ENCODE measurements at regions not wholly inside any gene's neighbourhood (a gene's known extent, or its start where the extent isn't known, plus 50 kb on each side); places are given as distances from the start of the nearest gene placed in this dataset.
"Not testable (repeated sequence)": the region's sequence is repeated elsewhere in the genome, so short reads cannot be mapped to it uniquely, and the experiment has no call there.

DNA sequence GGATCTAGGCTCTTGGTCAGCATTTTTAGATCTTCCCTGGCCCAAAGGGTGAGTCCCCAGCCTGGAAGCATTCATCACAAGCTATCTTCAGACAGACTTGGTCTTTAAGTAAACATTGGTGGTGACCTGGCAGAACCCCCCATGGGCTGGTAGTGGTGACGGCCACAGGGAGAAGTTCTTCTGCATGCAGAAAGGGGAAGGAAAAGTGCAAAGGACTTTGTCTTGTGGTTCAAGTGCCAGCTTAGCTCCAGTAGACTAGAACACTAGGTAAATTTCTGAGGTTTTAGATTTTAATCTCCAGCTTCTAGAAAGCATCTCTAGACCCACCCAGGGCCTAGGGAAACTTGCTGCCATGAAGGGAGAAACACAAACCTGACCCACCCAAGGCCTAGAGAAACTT lies 584.0 kb downstream of the CHSY3 start:
- DNase-seq, result no peak
- no peak for ATAC-seq

GRCh38 chr5:130479045-130479804 lies 575.0 kb downstream of the CHSY3 start:
- ATAC-seq (no peak), DNase-seq (no peak)

DNA sequence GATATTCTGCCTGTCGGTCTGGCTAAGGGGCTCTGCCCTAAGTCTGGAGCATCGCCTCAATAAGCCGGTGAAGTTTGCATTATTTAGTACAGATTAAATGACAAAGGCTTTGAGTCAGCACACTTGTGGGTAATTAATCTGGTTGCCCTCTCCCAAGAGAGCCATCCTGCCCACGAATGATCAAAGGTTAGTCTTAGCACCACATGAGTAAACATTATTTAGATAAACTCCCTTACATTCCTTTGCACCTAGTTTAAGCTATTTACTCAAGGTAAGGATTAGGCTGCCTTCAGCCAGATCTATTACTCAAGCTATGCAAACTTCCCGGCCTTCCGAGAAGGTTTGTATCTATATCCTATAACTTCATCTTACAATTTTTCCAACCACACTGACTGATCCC lies 572.1 kb downstream of the CHSY3 start:
- DNase-seq (no peak), ATAC-seq (no peak)

GRCh38 chr5:130462516-130462915 lies 558.3 kb downstream of the CHSY3 start:
- no peak for DNase-seq
- ATAC-seq, result no peak

GRCh38 chr5:130455175-130455574 lies 550.9 kb downstream of the CHSY3 start:
- DNase-seq (no peak), ATAC-seq (no peak)

DNA sequence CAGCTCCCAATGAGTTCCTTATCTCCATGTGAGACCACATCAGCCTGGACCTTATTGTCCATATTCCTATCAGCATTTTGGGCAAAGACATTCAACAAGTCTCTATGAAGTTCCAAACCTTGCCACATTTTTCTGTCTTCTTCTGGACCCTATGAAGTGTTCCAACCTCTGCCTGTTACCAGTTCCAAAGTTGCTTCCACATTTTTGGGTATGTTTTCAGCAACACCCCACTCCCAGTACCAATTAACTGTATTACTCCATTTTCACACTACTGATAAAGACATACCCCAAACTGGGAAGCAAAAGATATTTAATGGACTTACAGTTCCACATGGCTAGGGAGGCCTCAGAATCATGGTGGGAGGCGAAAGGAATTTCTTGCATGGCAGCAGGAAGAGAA lies 548.5 kb downstream of the CHSY3 start:
- DNase-seq, result no peak
- no peak for ATAC-seq

GRCh38 chr5:130436430-130436829 lies 532.2 kb downstream of the CHSY3 start:
- ATAC-seq, result no peak
- DNase-seq, result no peak

- DNase-seq, result no peak
- no peak for ATAC-seq
These were observed 523.1 kb downstream of the CHSY3 start for GRCh38 chr5:130427222-130427955.

DNA sequence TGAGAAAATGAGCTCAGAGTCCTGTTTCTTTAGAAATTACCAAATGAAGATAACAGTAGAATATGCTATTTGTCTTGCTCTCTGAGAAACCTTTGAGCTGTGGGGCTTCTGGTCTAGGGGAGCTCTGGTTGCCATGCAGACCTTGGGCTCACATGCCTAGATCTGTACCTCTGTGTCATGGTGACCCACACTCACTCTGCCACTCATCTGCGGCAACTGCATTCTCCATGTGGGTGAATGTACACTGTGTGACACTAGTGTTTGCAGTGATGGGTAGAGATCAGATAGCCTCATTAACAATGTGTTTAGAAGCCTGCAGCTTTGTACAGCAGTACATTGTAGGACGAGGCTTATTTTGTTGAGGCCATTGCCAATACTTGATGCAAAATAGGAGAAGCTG lies 521.2 kb downstream of the CHSY3 start:
- DNase-seq, result no peak

DNA sequence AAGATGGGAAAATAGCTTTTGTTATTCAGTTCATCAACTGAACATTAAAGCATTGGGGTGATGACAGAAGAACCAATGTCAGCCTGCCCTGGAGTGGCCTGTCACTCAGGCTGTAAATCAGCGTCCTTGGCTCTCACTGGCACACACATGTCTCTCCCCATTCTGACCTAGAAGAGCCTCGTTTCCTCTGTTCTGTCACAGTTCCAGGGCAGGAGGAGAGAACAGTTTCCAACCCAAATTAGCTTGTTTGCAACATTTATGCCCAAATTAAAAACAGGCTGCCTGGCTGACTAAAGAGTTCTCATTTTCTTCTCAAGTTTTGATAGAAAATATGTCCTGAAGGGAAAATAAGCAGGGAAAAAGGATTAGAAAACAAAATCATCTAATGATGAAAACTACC lies 520.1 kb downstream of the CHSY3 start:
- no peak for DNase-seq
- no peak for ATAC-seq

More for the DNA sequence above, 521.2 kb downstream of the CHSY3 start:
- no peak for ATAC-seq

DNA sequence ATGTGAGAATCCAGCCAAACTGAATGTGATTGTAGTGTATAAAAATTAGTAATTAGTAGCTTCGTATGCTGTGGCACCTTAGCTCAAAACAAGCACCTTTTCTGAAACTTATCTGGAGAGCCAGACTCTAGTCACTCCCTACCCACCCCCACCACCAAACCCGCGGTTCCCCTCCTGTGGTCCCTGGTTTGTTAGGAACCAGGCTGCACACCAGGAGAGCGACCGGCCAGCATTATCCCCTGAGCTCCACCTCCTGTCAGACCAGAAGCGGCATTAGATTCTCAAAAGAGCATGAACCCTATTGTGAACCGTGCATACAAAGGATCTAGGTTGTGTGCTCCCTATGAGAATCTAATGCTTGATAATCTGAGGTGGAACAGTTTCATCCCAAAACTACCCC lies 498.6 kb downstream of the CHSY3 start:
- ATAC-seq (no peak), DNase-seq (no peak)

DNA sequence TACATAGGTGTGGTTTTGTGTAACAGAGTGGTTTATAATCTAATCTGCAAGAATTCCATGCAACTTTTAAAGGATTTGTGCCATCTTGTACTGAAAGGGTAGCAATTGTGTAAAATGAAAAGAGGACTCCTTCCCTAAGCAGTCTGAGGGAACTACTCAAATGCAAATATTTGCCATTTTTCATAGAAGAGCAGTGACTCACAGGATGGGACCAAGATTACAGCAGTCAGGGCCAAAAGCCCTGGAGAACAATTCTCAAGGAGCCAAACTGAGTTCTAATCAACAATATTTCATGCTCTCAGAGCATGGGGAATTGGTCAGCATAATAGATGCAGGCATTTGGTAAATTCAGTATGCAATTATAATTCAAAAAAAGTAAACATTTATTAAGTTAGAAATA lies 495.8 kb downstream of the CHSY3 start:
- DNase-seq (no peak), ATAC-seq (no peak)

- ATAC-seq, result no peak
- DNase-seq, result no peak
These were observed 494.6 kb downstream of the CHSY3 start for GRCh38 chr5:130398825-130399224.

- ATAC-seq, DNase-seq: not testable (repeated sequence)
These were observed 493.5 kb downstream of the CHSY3 start for GRCh38 chr5:130397727-130398126.

DNA sequence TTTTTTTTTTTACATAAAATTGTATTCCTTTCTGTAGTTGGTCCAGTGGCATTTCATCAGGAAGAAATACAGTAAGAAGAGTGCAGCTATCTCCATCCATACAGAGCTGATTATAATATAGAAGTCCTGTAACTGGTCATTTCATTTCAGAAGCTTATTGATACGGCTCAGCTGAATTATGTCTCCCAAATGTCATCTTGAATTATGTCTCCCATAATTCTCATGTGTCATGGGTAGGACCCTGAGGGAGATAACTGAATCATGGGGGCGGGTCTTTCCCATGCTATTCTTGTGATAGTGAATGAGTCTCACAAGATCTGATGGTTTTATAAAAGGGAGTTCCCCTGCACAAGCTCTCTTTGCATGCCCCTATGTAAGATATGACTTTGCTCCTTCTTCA lies 492.9 kb downstream of the CHSY3 start:
- no peak for DNase-seq
- no peak for ATAC-seq

DNA sequence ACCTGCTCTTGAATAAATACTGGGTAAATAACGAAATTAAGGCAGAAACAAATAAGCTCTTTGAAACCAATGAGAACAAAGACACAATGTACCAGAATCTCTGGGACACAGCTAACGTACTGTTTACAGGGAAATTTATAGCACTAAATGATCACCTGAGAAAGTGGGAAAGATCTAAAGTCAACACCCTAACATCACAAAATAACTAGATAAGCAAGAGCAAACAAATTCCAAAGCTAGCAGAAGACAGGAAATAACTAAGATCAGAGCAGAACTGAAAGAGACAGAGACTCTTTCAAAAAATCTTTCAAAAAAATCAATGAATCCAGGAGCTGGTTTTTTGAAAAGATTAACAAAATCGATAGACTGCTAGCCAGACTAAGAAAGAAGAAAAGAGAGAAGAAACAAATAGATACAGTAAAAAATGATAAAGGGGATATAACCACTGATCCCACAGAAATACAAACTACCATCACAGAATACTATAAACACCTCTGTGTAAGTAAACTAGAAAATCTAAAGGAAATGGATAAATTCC lies 487.5 kb downstream of the CHSY3 start:
- ATAC-seq, DNase-seq: not testable (repeated sequence)

GRCh38 chr5:130386155-130386554 lies 481.9 kb downstream of the CHSY3 start:
- ATAC-seq, result no peak
- DNase-seq, result no peak

DNA sequence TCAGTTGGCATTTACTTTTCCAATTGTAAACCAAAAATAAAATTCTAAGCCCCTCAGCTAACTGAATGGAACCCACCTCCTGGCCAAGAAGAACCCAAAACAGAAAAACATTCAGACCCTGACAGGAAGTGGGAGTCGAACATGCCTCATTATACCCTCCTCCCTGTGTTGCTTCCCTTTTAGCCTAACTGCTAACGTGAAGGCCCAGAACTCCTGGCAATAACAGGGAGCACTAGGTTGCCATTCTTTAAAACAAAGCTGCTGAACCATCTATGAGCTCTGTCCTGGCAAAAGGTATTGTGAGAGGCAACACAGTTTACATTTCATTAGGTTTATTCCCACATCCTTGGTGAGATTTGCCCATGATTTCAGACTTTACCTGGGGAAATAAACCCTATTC lies 481.4 kb downstream of the CHSY3 start:
- no peak for ATAC-seq

GRCh38 chr5:130365956-130366355 lies 461.7 kb downstream of the CHSY3 start:
- no peak for ATAC-seq
- no peak for DNase-seq

More for the DNA sequence above, 481.4 kb downstream of the CHSY3 start:
- DNase-seq, result no peak

GRCh38 chr5:130350131-130350530 lies 445.9 kb downstream of the CHSY3 start:
- DNase-seq (no peak), ATAC-seq (no peak)

DNA sequence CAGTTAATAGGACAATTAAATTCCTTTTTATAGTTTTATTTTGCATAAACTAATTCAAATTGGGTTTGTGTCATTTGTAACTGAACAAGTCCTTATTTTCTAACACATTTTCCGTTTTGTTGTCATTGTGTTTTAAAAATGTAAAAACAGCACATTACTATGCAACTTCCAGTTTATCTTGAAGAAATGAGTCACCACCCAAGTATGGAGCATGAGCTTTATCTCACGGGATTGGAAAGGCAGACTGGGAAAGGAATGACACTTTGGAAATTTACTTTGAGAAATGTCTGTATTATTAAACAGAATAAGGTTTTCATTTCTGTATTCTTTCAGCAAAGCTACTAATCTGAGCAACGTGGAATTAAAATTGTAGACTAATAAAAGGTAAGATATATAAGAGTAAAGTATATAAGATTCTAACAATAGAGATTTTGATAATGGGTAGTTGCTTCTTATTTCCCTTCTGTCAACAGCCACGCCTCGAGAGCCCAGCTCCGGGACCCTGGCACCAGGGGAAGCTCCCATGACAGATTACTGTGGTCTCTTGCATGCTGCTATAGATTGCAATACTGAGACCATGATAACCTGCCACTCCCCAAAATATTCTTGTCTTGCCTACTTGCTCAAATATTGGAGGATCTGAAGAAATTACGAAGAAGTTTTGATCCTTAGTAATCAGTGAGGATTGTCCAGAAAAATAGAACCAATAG lies 433.1 kb downstream of the CHSY3 start:
- no peak for ATAC-seq
- no peak for DNase-seq

GRCh38 chr5:130335117-130335516 lies 430.9 kb downstream of the CHSY3 start:
- DNase-seq (no peak), ATAC-seq (no peak)

DNA sequence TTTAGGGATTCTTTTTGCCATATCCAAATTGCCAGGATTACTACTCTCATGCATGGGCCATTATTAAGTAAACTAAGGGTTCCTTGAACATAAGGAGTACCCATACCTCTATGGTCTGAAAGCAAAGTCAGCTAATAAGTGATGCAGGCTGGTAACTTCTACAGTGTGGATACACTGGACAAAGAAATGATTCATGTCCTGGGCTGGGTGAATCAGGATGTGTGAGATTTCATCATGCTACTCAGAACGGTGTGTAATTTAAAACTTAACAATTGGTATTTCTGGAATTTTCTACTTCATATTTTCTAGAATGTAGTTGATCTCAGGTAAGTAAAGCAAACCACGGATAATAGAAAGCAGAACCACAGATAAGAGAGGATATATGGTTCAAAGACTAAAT lies 428.8 kb downstream of the CHSY3 start:
- DNase-seq (no peak), ATAC-seq (no peak)

Measured in stimulated activated naive CD8-positive, alpha-beta T cell treated with anti-CD3 and anti-CD28 coated beads, Interleukin-15, Interleukin-2, amounts not matched to agents 100 U/mL and 50 U/mL, for 24 hours (primary cell).